Spleen (tissue), 11 donors: ENCODE measurements at regions not wholly inside any gene's neighbourhood (a gene's known extent, or its start where the extent isn't known, plus 50 kb on each side); places are given as distances from the start of the nearest gene placed in this dataset.

Experiments
- DNase-seq: peaks from one replicate; pipeline ENCODE4 v3.0.0-alpha.2; 2020
- H3K27ac ChIP-seq, 8 donors: fragments of 200-600 bp; sonication (generic) in 7 of 8; 1 replicate in 4 of 8; 2 replicates in 4 of 8; pipeline versions ENCODE4 v1.5.0 to v1.8.0; 2016 to 2021; ENCODE audit warnings: inconsistent platforms in 4 of 8, mild to moderate bottlenecking in 4 of 8, moderate library complexity in 1 of 8
- H3K27me3 ChIP-seq, 7 donors: fragments of 200-600 bp; sonication (generic) in 6 of 7; replicated peaks in 1 of 7; 1 replicate in 4 of 7; 2 replicates in 3 of 7; pipeline versions ENCODE4 v1.5.0 to v1.8.0; 2016 to 2021; ENCODE audit warnings: inconsistent platforms in 3 of 7, mild to moderate bottlenecking in 1 of 7
- H3K36me3 ChIP-seq, 6 donors: fragments of 200-600 bp; sonication (generic) in 5 of 6; 1 replicate in 4 of 6; 2 replicates in 2 of 6; pipeline versions ENCODE4 v1.5.0 to v1.8.0; 2016 to 2021; ENCODE audit warnings: inconsistent platforms in 2 of 6
- H3K4me1 ChIP-seq, 6 donors: fragments of 200-600 bp; sonication (generic) in 5 of 6; 1 replicate in 3 of 6; 2 replicates in 3 of 6; pipeline versions ENCODE4 v1.5.0 to v1.8.0; 2016 to 2021; ENCODE audit warnings: inconsistent platforms in 3 of 6
- H3K4me3 ChIP-seq, 8 donors: fragments of 200-600 bp; sonication (generic) in 7 of 8; 1 replicate in 4 of 8; 2 replicates in 4 of 8; pipeline versions ENCODE4 v1.5.0 to v1.8.0; 2016 to 2021; ENCODE audit warnings: inconsistent platforms in 4 of 8, mild to moderate bottlenecking in 4 of 8, moderate library complexity in 2 of 8
- H3K9me3 ChIP-seq, 8 donors: fragments of 200-600 bp; sonication (generic) in 7 of 8; 1 replicate in 4 of 8; 2 replicates in 4 of 8; pipeline versions ENCODE4 v1.5.0 to v1.8.0; 2016 to 2021; ENCODE audit warnings: inconsistent platforms in 4 of 8
- POLR2A ChIP-seq, 3 donors: fragments of 450-650 bp; IDR thresholded peaks; one replicate each; pipeline ENCODE4 v1.5.1; 2017; ENCODE audit warnings: antibody characterized with exemption in 3 of 3, mild to moderate bottlenecking in 1 of 3
- POLR2AphosphoS5 ChIP-seq, 3 donors: sonication (generic); formaldehyde crosslinking; IDR thresholded peaks; one replicate each; pipeline ENCODE4 v1.5.1; 2017; ENCODE audit warnings: antibody characterized with exemption in 3 of 3
- WGBS, 5 donors: extraction: QIAGEN DNeasy Blood & Tissue Kit in 3 of 5; methylation state at CpG; one replicate each; pipeline versions ENCODE4 v1.1.5 to v1.1.7; 2013 to 2018; 5-methylcytosine and 5-hydroxymethylcytosine counted together
- intact Hi-C: fragments of 100-400 bp; cut with DNase I; formaldehyde crosslinking; loops from one replicate; pipeline ENCODE4 v1.15.0; 2023; ENCODE audit warnings: low total_unique reads
- TF ChIP-seq, protein P1 (sequence below), 11 experiments: fragments of 200-600 bp in 7 of 11; fragments of 450-650 bp in 4 of 11; sonication (generic) in 4 of 11; IDR thresholded peaks in 8 of 11; conservative IDR thresholded peaks in 3 of 11; 1 replicate in 7 of 11; 2 replicates in 4 of 11; pipeline versions ENCODE4 v1.4.0 to v1.8.0; 2016 to 2021; ENCODE audit warnings: antibody characterized with exemption in 11 of 11, inconsistent platforms in 4 of 11, mild to moderate bottlenecking in 1 of 11
- donor health status: healthy with polysubstance abuse.
- donor health status: DM: no; HTN: no; CAD: no; lungs with moderate emphysema.
- donor health status: DM: no; HTN: no; CAD: no.
- donor health status: Bipolar disorder and iron deficiency.
- donor health status: healthy.
- donor health status: DM: no; HTN: no; CAD: no.
- donor health status: DM: yes; HTN: yes; CAD: no.

- TF ChIP-seq POLR2AphosphoS5 (IDR thresholded peaks at IDR 0.05) (peak in 2 of 3 donors; percentile 44 to 45), POLR2A (IDR thresholded peaks at IDR 0.05) (no peak)
- TF ChIP-seq, protein P1, sequence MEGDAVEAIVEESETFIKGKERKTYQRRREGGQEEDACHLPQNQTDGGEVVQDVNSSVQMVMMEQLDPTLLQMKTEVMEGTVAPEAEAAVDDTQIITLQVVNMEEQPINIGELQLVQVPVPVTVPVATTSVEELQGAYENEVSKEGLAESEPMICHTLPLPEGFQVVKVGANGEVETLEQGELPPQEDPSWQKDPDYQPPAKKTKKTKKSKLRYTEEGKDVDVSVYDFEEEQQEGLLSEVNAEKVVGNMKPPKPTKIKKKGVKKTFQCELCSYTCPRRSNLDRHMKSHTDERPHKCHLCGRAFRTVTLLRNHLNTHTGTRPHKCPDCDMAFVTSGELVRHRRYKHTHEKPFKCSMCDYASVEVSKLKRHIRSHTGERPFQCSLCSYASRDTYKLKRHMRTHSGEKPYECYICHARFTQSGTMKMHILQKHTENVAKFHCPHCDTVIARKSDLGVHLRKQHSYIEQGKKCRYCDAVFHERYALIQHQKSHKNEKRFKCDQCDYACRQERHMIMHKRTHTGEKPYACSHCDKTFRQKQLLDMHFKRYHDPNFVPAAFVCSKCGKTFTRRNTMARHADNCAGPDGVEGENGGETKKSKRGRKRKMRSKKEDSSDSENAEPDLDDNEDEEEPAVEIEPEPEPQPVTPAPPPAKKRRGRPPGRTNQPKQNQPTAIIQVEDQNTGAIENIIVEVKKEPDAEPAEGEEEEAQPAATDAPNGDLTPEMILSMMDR (IDR thresholded peaks at IDR 0.05 in 8 of 11, conservative IDR thresholded peaks at IDR 0.05 in 3 of 11) = peak; percentile 9 to 95 (median 80)
- intact Hi-C loops = no loop called here
- peak; percentile 96 for DNase-seq
- Histone ChIP-seq H3K36me3 (no peaks in the 10 kb centered on the region), H3K27me3 (peaks cover 0 to 31% (median 4%) of the 10 kb centered on the region in 7 donors), H3K4me3 (peak overlapping the region in 5 of 8 donors; percentile 17 to 59 (median 23)), H3K9me3 (no peaks in the 10 kb centered on the region), H3K4me1 (peaks cover 0 to 27% (median 10%) of the 10 kb centered on the region in 6 donors), H3K27ac (no peak overlapping the region)
- WGBS, 5 donors = 11 to 25% (median 13%) methylated on average over 23 to 55 of the region's 55 CpGs
Observed at GRCh38 chr1:869499-870244, 54.1 kb upstream of the SAMD11 start.
